ENCODE measurements at regions not wholly inside any gene's neighbourhood (a gene's known extent, or its start where the extent isn't known, plus 50 kb on each side); places are given as distances from the start of the nearest gene placed in this dataset.

- Histone ChIP-seq H3K4me3 (ENCODE audit: low read length) (no peak overlapping the region), H3K4me1 (ENCODE audit: insufficient read depth, low read length) (no peaks in the 10 kb centered on the region), H2AFZ (ENCODE audit: low read depth, low read length) (no peak overlapping the region), H3K9me3 (ENCODE audit: low read length) (no peaks in the 10 kb centered on the region), H3K27me3 (ENCODE audit: insufficient read depth, low read length) (no peaks in the 10 kb centered on the region), H3K36me3 (ENCODE audit: insufficient read depth, low read length) (no peaks in the 10 kb centered on the region)
Measured at GRCh38 chr4:110787707-110788106, 164.8 kb upstream of the PITX2 start.

- Histone ChIP-seq H3K9me3 (ENCODE audit: low read length) (no peaks in the 10 kb centered on the region), H2AFZ (ENCODE audit: low read depth, low read length) (no peak overlapping the region), H3K36me3 (ENCODE audit: insufficient read depth, low read length) (no peaks in the 10 kb centered on the region), H3K4me1 (ENCODE audit: insufficient read depth, low read length) (no peaks in the 10 kb centered on the region), H3K4me3 (ENCODE audit: low read length) (no peak overlapping the region), H3K27me3 (ENCODE audit: insufficient read depth, low read length) (no peaks in the 10 kb centered on the region)
Measured at GRCh38 chr4:110788302-110788701, 165.4 kb upstream of the PITX2 start.

DNA sequence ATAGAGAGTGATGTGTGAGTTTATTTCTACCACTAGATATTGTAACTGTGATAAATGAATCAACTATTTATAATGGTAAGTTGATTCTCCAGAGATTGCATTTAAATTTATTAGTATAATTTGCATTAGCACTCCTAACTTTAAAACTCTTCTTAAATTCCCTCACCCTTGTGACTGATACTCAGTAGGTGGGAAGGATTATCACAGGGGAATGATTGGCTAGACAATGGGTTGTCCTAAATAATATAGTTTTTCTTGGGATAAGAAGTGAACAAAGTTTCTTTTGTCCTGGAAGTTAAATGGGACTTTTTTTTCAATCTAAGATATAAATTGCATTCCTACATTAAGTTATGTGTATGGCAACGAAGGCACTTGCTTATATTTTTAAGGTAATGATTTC lies 169.2 kb upstream of the PITX2 start:
- no peaks in the 10 kb centered on the region for H3K36me3 ChIP-seq (ENCODE audit: insufficient read depth, low read length)
- H3K4me3 ChIP-seq (ENCODE audit: low read length), result no peak overlapping the region
- no peaks in the 10 kb centered on the region for H3K9me3 ChIP-seq (ENCODE audit: low read length)
- no peaks in the 10 kb centered on the region for H3K27me3 ChIP-seq (ENCODE audit: insufficient read depth, low read length)
- no peak overlapping the region for H2AFZ ChIP-seq (ENCODE audit: low read depth, low read length)
- no peaks in the 10 kb centered on the region for H3K4me1 ChIP-seq (ENCODE audit: insufficient read depth, low read length)

- Histone ChIP-seq H3K9me3 (ENCODE audit: low read length) (no peaks in the 10 kb centered on the region), H3K36me3 (ENCODE audit: insufficient read depth, low read length) (no peaks in the 10 kb centered on the region), H3K27me3 (ENCODE audit: insufficient read depth, low read length) (no peaks in the 10 kb centered on the region), H2AFZ (ENCODE audit: low read depth, low read length) (no peak overlapping the region), H3K4me1 (ENCODE audit: insufficient read depth, low read length) (no peaks in the 10 kb centered on the region), H3K4me3 (ENCODE audit: low read length) (no peak overlapping the region)
Measured at GRCh38 chr4:110793381-110793801, 170.5 kb upstream of the PITX2 start.

GRCh38 chr4:110793890-110794554 lies 171.1 kb upstream of the PITX2 start:
- no peaks in the 10 kb centered on the region for H3K9me3 ChIP-seq (ENCODE audit: low read length)
- no peak overlapping the region for H3K4me3 ChIP-seq (ENCODE audit: low read length)
- no peak overlapping the region for H2AFZ ChIP-seq (ENCODE audit: low read depth, low read length)
- H3K4me1 ChIP-seq (ENCODE audit: insufficient read depth, low read length), result no peaks in the 10 kb centered on the region
- no peaks in the 10 kb centered on the region for H3K36me3 ChIP-seq (ENCODE audit: insufficient read depth, low read length)
- H3K27me3 ChIP-seq (ENCODE audit: insufficient read depth, low read length), result no peaks in the 10 kb centered on the region

GRCh38 chr4:110795971-110796370 lies 173.1 kb upstream of the PITX2 start:
- Histone ChIP-seq H3K4me3 (ENCODE audit: low read length) (no peak overlapping the region), H2AFZ (ENCODE audit: low read depth, low read length) (no peak overlapping the region), H3K36me3 (ENCODE audit: insufficient read depth, low read length) (no peaks in the 10 kb centered on the region), H3K27me3 (ENCODE audit: insufficient read depth, low read length) (no peaks in the 10 kb centered on the region), H3K9me3 (ENCODE audit: low read length) (no peaks in the 10 kb centered on the region), H3K4me1 (ENCODE audit: insufficient read depth, low read length) (no peaks in the 10 kb centered on the region)

DNA sequence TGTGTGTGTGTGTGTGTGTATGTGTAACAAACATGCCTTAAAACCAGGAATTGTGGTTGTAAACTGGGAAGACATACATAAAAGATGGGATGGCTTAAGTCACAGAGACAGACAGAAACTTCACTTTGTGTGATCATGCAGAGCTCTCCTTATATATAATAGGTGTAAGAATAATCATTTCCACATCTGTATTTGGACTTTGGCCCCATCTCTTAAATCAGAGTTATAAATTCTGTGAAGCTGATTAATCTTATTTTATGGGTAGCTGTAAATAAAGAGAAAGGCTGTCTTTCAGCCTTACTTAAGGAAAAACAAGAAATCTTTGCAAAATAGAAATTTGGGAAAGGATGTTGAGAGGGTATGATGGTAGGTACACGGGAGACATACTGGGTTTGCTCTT lies 174.6 kb upstream of the PITX2 start:
- no peak overlapping the region for H3K4me3 ChIP-seq (ENCODE audit: low read length)
- H2AFZ ChIP-seq (ENCODE audit: low read depth, low read length), result no peak overlapping the region
- H3K9me3 ChIP-seq (ENCODE audit: low read length), result no peaks in the 10 kb centered on the region
- no peaks in the 10 kb centered on the region for H3K27me3 ChIP-seq (ENCODE audit: insufficient read depth, low read length)
- H3K4me1 ChIP-seq (ENCODE audit: insufficient read depth, low read length), result no peaks in the 10 kb centered on the region
- H3K36me3 ChIP-seq (ENCODE audit: insufficient read depth, low read length), result no peaks in the 10 kb centered on the region

DNA sequence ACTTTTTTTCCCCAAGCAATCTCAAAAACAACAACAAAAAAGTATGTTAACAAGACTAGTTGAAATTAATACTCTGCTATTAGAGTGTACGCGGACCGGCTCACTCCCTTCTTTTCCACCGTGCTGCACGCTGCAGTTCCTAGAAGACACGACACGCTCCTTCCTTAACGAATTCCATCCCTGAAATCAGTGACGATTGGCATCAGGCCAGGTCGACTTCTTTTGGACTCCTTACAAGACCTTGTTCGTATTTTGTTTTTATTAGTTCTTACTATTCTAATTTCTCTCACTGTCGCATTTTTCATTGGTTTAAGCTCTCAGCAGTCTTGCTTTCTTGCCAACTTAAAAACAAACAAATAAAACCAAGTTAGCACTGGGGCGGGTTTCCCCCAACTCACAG lies 175.8 kb upstream of the PITX2 start:
- H3K36me3 ChIP-seq (ENCODE audit: insufficient read depth, low read length), result no peaks in the 10 kb centered on the region
- H3K4me3 ChIP-seq (ENCODE audit: low read length), result no peak overlapping the region
- no peaks in the 10 kb centered on the region for H3K4me1 ChIP-seq (ENCODE audit: insufficient read depth, low read length)
- H3K9me3 ChIP-seq (ENCODE audit: low read length), result no peaks in the 10 kb centered on the region
- no peaks in the 10 kb centered on the region for H3K27me3 ChIP-seq (ENCODE audit: insufficient read depth, low read length)
- H2AFZ ChIP-seq (ENCODE audit: low read depth, low read length), result no peak overlapping the region

- Histone ChIP-seq H3K4me3 (ENCODE audit: low read length) (no peak overlapping the region), H2AFZ (ENCODE audit: low read depth, low read length) (no peak overlapping the region), H3K36me3 (ENCODE audit: insufficient read depth, low read length) (no peaks in the 10 kb centered on the region), H3K27me3 (ENCODE audit: insufficient read depth, low read length) (no peaks in the 10 kb centered on the region), H3K4me1 (ENCODE audit: insufficient read depth, low read length) (no peaks in the 10 kb centered on the region), H3K9me3 (ENCODE audit: low read length) (no peaks in the 10 kb centered on the region)
Measured at GRCh38 chr4:110799211-110799610, 176.3 kb upstream of the PITX2 start.

DNA sequence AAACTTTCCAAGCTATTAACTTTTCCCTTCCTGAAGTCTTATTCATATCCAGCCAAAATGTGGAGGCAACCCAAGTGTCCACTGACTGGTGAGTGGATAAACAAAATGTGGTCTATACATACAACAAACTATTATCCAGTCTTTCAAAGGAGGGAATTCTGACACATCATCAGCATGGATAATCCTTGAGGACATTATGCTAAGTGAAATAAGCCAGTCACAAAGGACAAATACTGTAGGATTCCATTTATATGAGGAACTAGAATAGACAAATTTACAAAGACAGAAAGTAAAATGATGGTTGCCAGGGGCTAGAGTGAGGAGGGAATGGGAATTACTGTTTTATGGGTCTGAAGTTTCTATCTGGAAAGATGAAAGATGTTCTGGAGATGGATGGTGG lies 178.7 kb upstream of the PITX2 start:
- Histone ChIP-seq H3K4me3 (ENCODE audit: low read length) (no peak overlapping the region), H3K4me1 (ENCODE audit: insufficient read depth, low read length) (no peaks in the 10 kb centered on the region), H2AFZ (ENCODE audit: low read depth, low read length) (no peak overlapping the region)

GRCh38 chr4:110808351-110808878 lies 185.5 kb upstream of the PITX2 start:
- Histone ChIP-seq H3K9me3 (ENCODE audit: low read length) (no peaks in the 10 kb centered on the region), H3K27me3 (ENCODE audit: insufficient read depth, low read length) (no peaks in the 10 kb centered on the region), H2AFZ (ENCODE audit: low read depth, low read length) (no peak overlapping the region), H3K36me3 (ENCODE audit: insufficient read depth, low read length) (no peaks in the 10 kb centered on the region), H3K4me3 (ENCODE audit: low read length) (no peak overlapping the region), H3K4me1 (ENCODE audit: insufficient read depth, low read length) (no peaks in the 10 kb centered on the region)

More for the DNA sequence above, 178.7 kb upstream of the PITX2 start:
- H3K36me3 ChIP-seq (ENCODE audit: insufficient read depth, low read length), result no peaks in the 10 kb centered on the region
- no peaks in the 10 kb centered on the region for H3K9me3 ChIP-seq (ENCODE audit: low read length)
- no peaks in the 10 kb centered on the region for H3K27me3 ChIP-seq (ENCODE audit: insufficient read depth, low read length)

DNA sequence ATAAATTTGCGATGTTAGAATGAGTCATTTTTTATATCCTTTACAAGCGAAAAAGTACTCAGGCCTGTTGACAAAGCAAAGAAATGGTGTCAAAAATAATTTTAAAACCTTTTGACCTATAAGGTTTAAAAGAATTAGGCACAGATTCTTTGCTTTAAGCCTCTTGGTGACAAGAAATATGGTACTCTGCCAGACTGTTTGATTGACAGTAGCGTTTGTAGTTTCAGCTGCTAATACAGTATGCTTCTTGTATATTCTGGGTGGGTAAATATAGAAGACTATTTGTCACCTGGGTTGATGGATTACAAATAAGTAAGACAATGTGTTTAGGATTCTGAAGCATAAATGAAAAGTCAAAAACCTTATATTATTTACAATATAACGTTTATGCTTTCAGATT lies 193.1 kb upstream of the PITX2 start:
- Histone ChIP-seq H3K9me3 (ENCODE audit: low read length) (no peaks in the 10 kb centered on the region), H3K36me3 (ENCODE audit: insufficient read depth, low read length) (no peaks in the 10 kb centered on the region), H3K4me3 (ENCODE audit: low read length) (no peak overlapping the region), H3K27me3 (ENCODE audit: insufficient read depth, low read length) (no peaks in the 10 kb centered on the region), H3K4me1 (ENCODE audit: insufficient read depth, low read length) (no peaks in the 10 kb centered on the region), H2AFZ (ENCODE audit: low read depth, low read length) (no peak overlapping the region)

GRCh38 chr4:110816367-110816766 lies 193.5 kb upstream of the PITX2 start:
- no peak overlapping the region for H3K4me3 ChIP-seq (ENCODE audit: low read length)
- H3K9me3 ChIP-seq (ENCODE audit: low read length), result no peaks in the 10 kb centered on the region
- no peaks in the 10 kb centered on the region for H3K27me3 ChIP-seq (ENCODE audit: insufficient read depth, low read length)
- H3K4me1 ChIP-seq (ENCODE audit: insufficient read depth, low read length), result no peaks in the 10 kb centered on the region
- no peaks in the 10 kb centered on the region for H3K36me3 ChIP-seq (ENCODE audit: insufficient read depth, low read length)
- no peak overlapping the region for H2AFZ ChIP-seq (ENCODE audit: low read depth, low read length)

- Histone ChIP-seq H3K4me3 (ENCODE audit: low read length) (no peak overlapping the region), H3K9me3 (ENCODE audit: low read length) (no peaks in the 10 kb centered on the region), H2AFZ (ENCODE audit: low read depth, low read length) (no peak overlapping the region), H3K4me1 (ENCODE audit: insufficient read depth, low read length) (no peaks in the 10 kb centered on the region), H3K27me3 (ENCODE audit: insufficient read depth, low read length) (no peaks in the 10 kb centered on the region), H3K36me3 (ENCODE audit: insufficient read depth, low read length) (no peaks in the 10 kb centered on the region)
Measured at GRCh38 chr4:110821186-110821585, 198.3 kb upstream of the PITX2 start.
